B cell (primary cell): ENCODE measurements at regions not wholly inside any gene's neighbourhood (a gene's known extent, or its start where the extent isn't known, plus 50 kb on each side); places are given as distances from the start of the nearest gene placed in this dataset.

Experiments used
- ATAC-seq: fragments of 200-7000 bp; cut with Tn5 transposase; one replicate; pipeline ENCODE4 v1.10.0; 2021; ENCODE audit warnings: low read depth, mild to moderate bottlenecking, moderate number of reproducible peaks, moderate library complexity
- CTCF ChIA-PET: fragments of 350-600 bp; sonication (Branson Sonifier 250); formaldehyde crosslinking; loops from one replicate; lab custom pipeline; 2021; ENCODE audit warnings: antibody characterized with exemption, inconsistent platforms; lab: Charles Lee
- POLR2A ChIA-PET: fragments of 350-600 bp; sonication (Branson Sonifier 250); formaldehyde crosslinking; loops from one replicate; lab custom pipeline; 2021; ENCODE audit warnings: antibody characterized with exemption; lab: Charles Lee
- DNase-seq: peaks from one replicate; pipeline ENCODE4 v3.0.0; 2013
- H2AFZ ChIP-seq: 2 replicates; pipeline ENCODE4 v1.6.1; 2012; ENCODE audit warnings: mild to moderate bottlenecking, low read depth, low read length; ENCODE audit not compliant: insufficient read depth, poor library complexity, severe bottlenecking
- H3K27ac ChIP-seq, 2 donors: 1 replicate in 1 of 2; 2 replicates in 1 of 2; pipeline ENCODE4 v1.5.1; 2012 to 2013; ENCODE audit warnings: low read length in 2 of 2, mild to moderate bottlenecking in 2 of 2, moderate library complexity in 1 of 2
- H3K27me3 ChIP-seq, 4 experiments: fragments of 200-600 bp in 1 of 4; sonication (generic) in 1 of 4; replicated peaks in 1 of 4; 1 replicate in 2 of 4; 2 replicates in 2 of 4; pipeline versions ENCODE4 v1.6.1 to v1.7.0; 2013 to 2016; ENCODE audit warnings: low read length in 3 of 4, mild to moderate bottlenecking in 2 of 4, mixed read lengths in 1 of 4, moderate library complexity in 1 of 4; ENCODE audit not compliant: insufficient read depth in 4 of 4, control insufficient read depth in 3 of 4; ENCODE audit errors: control extremely low read depth in 1 of 4
- H3K36me3 ChIP-seq, 2 experiments: replicated peaks in 1 of 2; 1 replicate in 1 of 2; 2 replicates in 1 of 2; pipeline versions ENCODE4 v1.6.1 to v1.7.1; 2013; ENCODE audit warnings: low read length in 1 of 2; ENCODE audit not compliant: insufficient read depth in 2 of 2, control insufficient read depth in 1 of 2; ENCODE audit errors: control extremely low read depth in 1 of 2, extremely low read depth in 1 of 2
- H3K4me1 ChIP-seq, 2 donors: fragments of 200-600 bp in 1 of 2; sonication (generic) in 1 of 2; 1 replicate in 1 of 2; 2 replicates in 1 of 2; pipeline versions ENCODE4 v1.5.1 to v1.6.1; 2013 to 2017; ENCODE audit warnings: low read length in 2 of 2; ENCODE audit not compliant: control insufficient read depth in 2 of 2, insufficient read depth in 2 of 2
- H3K4me2 ChIP-seq: replicated peaks from 2 replicates; pipeline ENCODE3; 2012; ENCODE audit warnings: mild to moderate bottlenecking, low read depth, low read length; ENCODE audit not compliant: poor library complexity, severe bottlenecking
- H3K4me3 ChIP-seq, 5 experiments: fragments of 200-600 bp in 1 of 5; sonication (generic) in 1 of 5; 1 replicate in 3 of 5; 2 replicates in 2 of 5; pipeline versions ENCODE4 v1.5.1 to v1.7.0; 2011 to 2016; ENCODE audit warnings: low read length in 4 of 5, mild to moderate bottlenecking in 4 of 5, low read depth in 2 of 5, control low read depth in 1 of 5, moderate library complexity in 1 of 5; ENCODE audit not compliant: insufficient read depth in 1 of 5; ENCODE audit errors: control extremely low read depth in 1 of 5, extremely low read depth in 1 of 5
- H3K79me2 ChIP-seq: fragments of 200-600 bp; sonication (generic); one replicate; pipeline ENCODE4 v1.6.0; 2016; ENCODE audit warnings: low read length; ENCODE audit not compliant: control insufficient read depth, insufficient read depth
- H3K9ac ChIP-seq: fragments of 200-600 bp; sonication (generic); 2 replicates; pipeline ENCODE4 v1.6.1; 2017; ENCODE audit warnings: mild to moderate bottlenecking, low read length, moderate library complexity
- H3K9me3 ChIP-seq, 3 donors: one replicate each; pipeline versions ENCODE4 v1.6.1 to v1.7.1; 2013; ENCODE audit warnings: low read length in 2 of 3; ENCODE audit not compliant: control insufficient read depth in 2 of 3, insufficient read depth in 1 of 3; ENCODE audit errors: control extremely low read depth in 1 of 3
- H4K20me1 ChIP-seq: 2 replicates; pipeline ENCODE4 v1.6.0; 2012; ENCODE audit warnings: mild to moderate bottlenecking, low read length; ENCODE audit not compliant: insufficient read depth, control insufficient read depth, poor library complexity, severe bottlenecking
- H3K27ac Mint-ChIP-seq: one replicate; pipeline ENCODE4 v1.8.0; 2021; ENCODE audit warnings: mixed read lengths
- H3K27me3 Mint-ChIP-seq: one replicate; pipeline ENCODE4 v1.8.0; 2021; ENCODE audit warnings: mixed read lengths
- H3K4me1 Mint-ChIP-seq: one replicate; pipeline ENCODE4 v1.8.0; 2021; ENCODE audit warnings: mixed read lengths
- H3K4me3 Mint-ChIP-seq: one replicate; pipeline ENCODE4 v1.8.0; 2021; ENCODE audit warnings: mixed read lengths
- H3K9me3 Mint-ChIP-seq: one replicate; pipeline ENCODE4 v1.8.0; 2022; ENCODE audit warnings: mixed read lengths; ENCODE audit not compliant: insufficient read depth
- EZH2 ChIP-seq: IDR thresholded peaks from 2 replicates; pipeline ENCODE4 v1.6.1; 2012; ENCODE audit warnings: borderline replicate concordance, low read depth, mild to moderate bottlenecking, moderate library complexity, low read length; ENCODE audit not compliant: insufficient read depth, poor library complexity, severe bottlenecking
- WGBS: methylation state at CpG from one replicate; pipeline ENCODE4 v1.1.5; 2013; ENCODE audit warnings: missing lambda C conversion rate; ENCODE audit not compliant: insufficient coverage; 5-methylcytosine and 5-hydroxymethylcytosine counted together
- intact Hi-C: fragments of 100-400 bp; cut with micrococcal nuclease; formaldehyde crosslinking; loops from one replicate; pipeline ENCODE4 v1.10.0; 2022
- TF ChIP-seq, protein P1 (sequence below): fragments of 200-600 bp; IDR thresholded peaks from one replicate; pipeline ENCODE4 v1.8.0; 2022; ENCODE audit warnings: antibody characterized with exemption, mild to moderate bottlenecking

DNA sequence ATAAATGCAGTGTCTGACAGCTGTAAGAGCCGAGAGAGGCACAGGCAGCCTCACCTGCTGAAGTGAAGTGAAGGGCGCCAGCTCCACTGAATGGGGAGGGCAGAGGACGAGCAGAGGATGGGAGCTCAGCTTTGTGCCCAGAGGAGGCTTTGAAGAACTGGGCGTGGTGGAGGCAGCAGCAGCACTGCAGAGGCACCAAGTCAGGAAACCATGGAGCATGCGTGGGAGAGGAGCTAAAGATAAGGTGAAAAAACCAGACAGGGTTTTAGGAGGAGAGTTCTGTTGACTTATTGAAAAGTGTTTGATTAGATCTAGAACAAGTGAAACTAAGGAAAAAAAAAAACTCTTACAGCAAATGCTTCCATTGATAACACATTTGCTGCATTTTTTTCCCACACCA lies 216.4 kb downstream of the CXCL12 start:
- DNase-seq (no peak), ATAC-seq (no peak)
- TF ChIP-seq, protein P1, sequence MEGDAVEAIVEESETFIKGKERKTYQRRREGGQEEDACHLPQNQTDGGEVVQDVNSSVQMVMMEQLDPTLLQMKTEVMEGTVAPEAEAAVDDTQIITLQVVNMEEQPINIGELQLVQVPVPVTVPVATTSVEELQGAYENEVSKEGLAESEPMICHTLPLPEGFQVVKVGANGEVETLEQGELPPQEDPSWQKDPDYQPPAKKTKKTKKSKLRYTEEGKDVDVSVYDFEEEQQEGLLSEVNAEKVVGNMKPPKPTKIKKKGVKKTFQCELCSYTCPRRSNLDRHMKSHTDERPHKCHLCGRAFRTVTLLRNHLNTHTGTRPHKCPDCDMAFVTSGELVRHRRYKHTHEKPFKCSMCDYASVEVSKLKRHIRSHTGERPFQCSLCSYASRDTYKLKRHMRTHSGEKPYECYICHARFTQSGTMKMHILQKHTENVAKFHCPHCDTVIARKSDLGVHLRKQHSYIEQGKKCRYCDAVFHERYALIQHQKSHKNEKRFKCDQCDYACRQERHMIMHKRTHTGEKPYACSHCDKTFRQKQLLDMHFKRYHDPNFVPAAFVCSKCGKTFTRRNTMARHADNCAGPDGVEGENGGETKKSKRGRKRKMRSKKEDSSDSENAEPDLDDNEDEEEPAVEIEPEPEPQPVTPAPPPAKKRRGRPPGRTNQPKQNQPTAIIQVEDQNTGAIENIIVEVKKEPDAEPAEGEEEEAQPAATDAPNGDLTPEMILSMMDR, result no peak
- TF ChIP-seq EZH2, result no peak
- POLR2A ChIA-PET, result no interaction called here
- H4K20me1 ChIP-seq, result no peaks in the 10 kb centered on the region
- no peaks in the 10 kb centered on the region for H3K27me3 ChIP-seq
- Mint-ChIP-seq H3K4me1 (no peaks in the 10 kb centered on the region), H3K9me3 (no peaks in the 10 kb centered on the region), H3K27me3 (no peaks in the 10 kb centered on the region), H3K27ac (no peak overlapping the region), H3K4me3 (no peak overlapping the region)
- no peak overlapping the region for H3K27ac ChIP-seq
- no peaks in the 10 kb centered on the region for H3K79me2 ChIP-seq
- H2AFZ ChIP-seq, result no peak overlapping the region
- no peak overlapping the region for H3K4me3 ChIP-seq
- no peak overlapping the region for H3K9ac ChIP-seq
- CTCF ChIA-PET, result no interaction called here
- no peaks in the 10 kb centered on the region for H3K9me3 ChIP-seq
- intact Hi-C loops, result no loop called here
- H3K4me2 ChIP-seq, result no peak overlapping the region
- WGBS, result 80% methylated on average over 5 of the region's 5 CpGs
- H3K4me1 ChIP-seq, result no peaks in the 10 kb centered on the region
- H3K36me3 ChIP-seq, result no peaks in the 10 kb centered on the region

DNA sequence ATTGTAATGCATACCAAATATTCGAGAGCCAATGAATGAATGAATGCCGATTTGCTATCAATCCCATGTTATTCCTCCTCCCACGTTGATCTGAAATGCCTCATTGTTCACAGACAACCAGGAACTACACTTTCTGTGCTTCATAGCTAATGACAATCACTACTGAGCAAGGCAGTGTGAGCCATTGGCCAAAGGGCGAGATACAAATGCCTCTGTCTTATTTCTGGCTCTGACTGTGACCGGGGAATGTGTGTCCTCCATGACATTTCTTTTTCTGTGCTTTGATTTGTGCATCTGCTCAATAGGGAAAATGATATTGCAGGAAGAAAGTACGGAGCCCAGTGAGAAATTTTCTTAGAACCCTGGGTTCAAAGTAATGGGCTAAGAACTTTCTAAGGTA lies 217.1 kb downstream of the CXCL12 start:
- no peaks in the 10 kb centered on the region for H3K9me3 ChIP-seq
- H3K4me1 Mint-ChIP-seq, result no peaks in the 10 kb centered on the region
- TF ChIP-seq EZH2, result no peak
- TF ChIP-seq, protein P1, result no peak
- intact Hi-C loops, result no loop called here
- 82% methylated on average over 5 of the region's 6 CpGs for WGBS
- POLR2A ChIA-PET, result no interaction called here
- DNase-seq, result no peak
- H3K79me2 ChIP-seq, result no peaks in the 10 kb centered on the region
- H3K27me3 Mint-ChIP-seq, result no peaks in the 10 kb centered on the region
- H3K4me3 ChIP-seq, result no peak overlapping the region
- H4K20me1 ChIP-seq, result no peaks in the 10 kb centered on the region
- no peak overlapping the region for H2AFZ ChIP-seq
- H3K4me1 ChIP-seq, result no peaks in the 10 kb centered on the region
- no peak for ATAC-seq
- CTCF ChIA-PET, result no interaction called here
- H3K4me2 ChIP-seq, result no peak overlapping the region
- no peaks in the 10 kb centered on the region for H3K27me3 ChIP-seq
- no peaks in the 10 kb centered on the region for H3K36me3 ChIP-seq
- H3K27ac Mint-ChIP-seq, result no peak overlapping the region
- no peak overlapping the region for H3K27ac ChIP-seq
- H3K4me3 Mint-ChIP-seq, result no peak overlapping the region
- no peak overlapping the region for H3K9ac ChIP-seq
- no peaks in the 10 kb centered on the region for H3K9me3 Mint-ChIP-seq
